Ovary (tissue), 7 donors: ENCODE measurements at regions not wholly inside any gene's neighbourhood (a gene's known extent, or its start where the extent isn't known, plus 50 kb on each side); places are given as distances from the start of the nearest gene placed in this dataset.

ENCODE experiments used
- DNase-seq, 5 donors: peaks; one replicate each; pipeline ENCODE4 v3.0.0-alpha.2; 2019 to 2020
- H3K27ac ChIP-seq, 2 donors: fragments of 200-600 bp; one replicate each; pipeline versions ENCODE4 v1.5.1 to v1.8.0; 2019 to 2022
- H3K27me3 ChIP-seq: fragments of 200-600 bp; one replicate; pipeline ENCODE4 v1.8.0; 2022
- H3K36me3 ChIP-seq: fragments of 200-600 bp; sonication (generic); one replicate; pipeline ENCODE4 v1.5.1; 2019
- H3K4me1 ChIP-seq: one replicate; pipeline ENCODE4 v1.8.1; 2013; ENCODE audit warnings: mild to moderate bottlenecking, moderate library complexity; ENCODE audit not compliant: insufficient read depth
- H3K4me3 ChIP-seq: fragments of 200-600 bp; sonication (generic); one replicate; pipeline ENCODE4 v1.5.1; 2017
- H3K9me3 ChIP-seq, 2 donors: fragments of 200-600 bp in 1 of 2; sonication (generic) in 1 of 2; one replicate each; pipeline versions ENCODE4 v1.5.1 to v1.8.1; 2013 to 2019; ENCODE audit warnings: mild to moderate bottlenecking in 1 of 2, moderate library complexity in 1 of 2
- CTCF ChIP-seq, 3 donors: fragments of 450-650 bp in 2 of 3; fragments of 200-600 bp in 1 of 3; IDR thresholded peaks; one replicate each; pipeline versions ENCODE4 v1.5.1 to v1.8.0; 2016 to 2022; ENCODE audit warnings: antibody characterized with exemption in 3 of 3, mild to moderate bottlenecking in 1 of 3
- EP300 ChIP-seq: sonication (generic); formaldehyde crosslinking; IDR thresholded peaks from one replicate; pipeline ENCODE4 v1.6.1; 2017; ENCODE audit warnings: antibody characterized with exemption
- POLR2A ChIP-seq: fragments of 450-650 bp; IDR thresholded peaks from one replicate; pipeline ENCODE4 v1.6.1; 2017; ENCODE audit warnings: antibody characterized with exemption, mild to moderate bottlenecking, moderate library complexity
- WGBS, 3 donors: extraction: QIAGEN DNeasy Blood & Tissue Kit in 1 of 3; methylation state at CpG; one replicate each; pipeline versions ENCODE4 v1.1.5 to v1.1.7; 2013 to 2017; 5-methylcytosine and 5-hydroxymethylcytosine counted together
- intact Hi-C, 4 donors: fragments of 100-400 bp; cut with DNase I; formaldehyde crosslinking; loops; one replicate each; pipeline versions ENCODE4 v1.11.0 to v1.15.1; 2022 to 2023
- donor health status: DM: no; HTN: no; CAD: no; lungs with moderate emphysema.
- donor health status: DM: no; HTN: no; CAD: no.
- donor health status: Bipolar disorder and iron deficiency.
- donor health status: DM: no; HTN: no; CAD: no.
- donor health status: DM: yes; HTN: yes; CAD: no.

- Histone ChIP-seq H3K27me3 (no peaks in the 10 kb centered on the region), H3K27ac (no peak overlapping the region), H3K36me3 (no peaks in the 10 kb centered on the region), H3K4me3 (no peak overlapping the region), H3K9me3 (no peaks in the 10 kb centered on the region), H3K4me1 (no peaks in the 10 kb centered on the region)
- intact Hi-C loops = no loop called here
- 56 to 64% (median 60%) methylated on average over 12 of the region's 12 CpGs for WGBS, 3 donors
- DNase-seq = no peak
- TF ChIP-seq EP300 (no peak), CTCF (IDR thresholded peaks at IDR 0.05) (no peak), POLR2A (no peak)
Observed at GRCh38 chr5:173714551-173715428, 98.3 kb upstream of the BOD1 start.

- intact Hi-C loops = no loop called here
- Histone ChIP-seq H3K4me1 (no peaks in the 10 kb centered on the region), H3K36me3 (no peaks in the 10 kb centered on the region), H3K4me3 (no peak overlapping the region), H3K27me3 (no peaks in the 10 kb centered on the region), H3K27ac (no peak overlapping the region), H3K9me3 (no peaks in the 10 kb centered on the region)
- TF ChIP-seq EP300 = no peak
- TF ChIP-seq POLR2A = no peak
- no peak for TF ChIP-seq CTCF (IDR thresholded peaks at IDR 0.05)
- DNase-seq = no peak
- WGBS, 3 donors = 76 to 88% (median 82%) methylated on average over 7 of the region's 7 CpGs
Observed at GRCh38 chr5:173715607-173716006, 99.2 kb upstream of the BOD1 start.

GRCh38 chr5:173716058-173716682 lies 99.7 kb upstream of the BOD1 start:
- H3K4me1 ChIP-seq = no peaks in the 10 kb centered on the region
- no peak for DNase-seq
- 84 to 87% (median 87%) methylated on average over 10 of the region's 10 CpGs for WGBS, 3 donors
- TF ChIP-seq EP300 (no peak), POLR2A (no peak), CTCF (IDR thresholded peaks at IDR 0.05) (no peak)
- no peak overlapping the region for H3K27ac ChIP-seq
- H3K36me3 ChIP-seq = no peaks in the 10 kb centered on the region
- no peaks in the 10 kb centered on the region for H3K9me3 ChIP-seq
- H3K4me3 ChIP-seq = no peak overlapping the region
- intact Hi-C loops = no loop called here
- no peaks in the 10 kb centered on the region for H3K27me3 ChIP-seq

GRCh38 chr5:173717959-173718358 lies 101.5 kb upstream of the BOD1 start:
- Histone ChIP-seq H3K27ac (no peak overlapping the region), H3K36me3 (no peaks in the 10 kb centered on the region), H3K4me1 (no peaks in the 10 kb centered on the region), H3K9me3 (no peaks in the 10 kb centered on the region), H3K4me3 (no peak overlapping the region), H3K27me3 (no peaks in the 10 kb centered on the region)
- TF ChIP-seq CTCF (IDR thresholded peaks at IDR 0.05) (no peak), POLR2A (no peak), EP300 (no peak)
- DNase-seq = no peak
- intact Hi-C loops = no loop called here
- 74 to 76% (median 76%) methylated on average over 10 of the region's 10 CpGs for WGBS, 3 donors
